ENCODE measurements at regions not wholly inside any gene's neighbourhood (a gene's known extent, or its start where the extent isn't known, plus 50 kb on each side); places are given as distances from the start of the nearest gene placed in this dataset.

- Histone ChIP-seq H3K36me3 (no peaks in the 10 kb centered on the region), H3K4me1 (peaks cover 0 to 7% of the 10 kb centered on the region in 2 donors), H3K9me3 (no peaks in the 10 kb centered on the region), H3K4me3 (no peak overlapping the region), H3K27me3 (no peaks in the 10 kb centered on the region), H3K27ac (peak overlapping the region; percentile 91 to 93)
- intact Hi-C loops (cut with DNase I; ENCODE audit: low total_unique reads), result loop anchor here (5.0 to 10.0 kb wide), 2 partner anchors 91 to 161 kb away; no protein-coding TSS in a partner anchor
- no peak for TF ChIP-seq POLR2A (IDR thresholded peaks at IDR 0.05)
- no peak for TF ChIP-seq CTCF (IDR thresholded peaks at IDR 0.05)
- no peak for DNase-seq
These were observed 75.6 kb upstream of the BCOR start for GRCh38 chrX:40173143-40174000.

GRCh38 chrX:40172401-40173142 is 74.8 kb upstream of the BCOR start:
- intact Hi-C loops (cut with DNase I; ENCODE audit: low total_unique reads), result loop anchor here (5.0 to 10.0 kb wide), 2 partner anchors 92 to 160 kb away; no protein-coding TSS in a partner anchor
- H3K9me3 ChIP-seq, result no peaks in the 10 kb centered on the region
- peak overlapping the region; percentile 30 to 36 for H3K4me3 ChIP-seq
- peak; percentile 61 to 68 for DNase-seq
- H3K27me3 ChIP-seq, result no peaks in the 10 kb centered on the region
- no peak for TF ChIP-seq POLR2A (IDR thresholded peaks at IDR 0.05)
- TF ChIP-seq CTCF (IDR thresholded peaks at IDR 0.05), result no peak
- peaks cover 0 to 7% of the 10 kb centered on the region in 2 donors for H3K4me1 ChIP-seq
- H3K27ac ChIP-seq, result peak overlapping the region; percentile 78 to 93
- no peaks in the 10 kb centered on the region for H3K36me3 ChIP-seq

GRCh38 chrX:40171513-40172400 is 74.0 kb upstream of the BCOR start:
- Histone ChIP-seq H3K4me1 (peaks cover 0 to 7% of the 10 kb centered on the region in 2 donors), H3K36me3 (no peaks in the 10 kb centered on the region), H3K9me3 (no peaks in the 10 kb centered on the region), H3K4me3 (peak overlapping the region; percentile 30 to 36), H3K27ac (peak overlapping the region; percentile 78 to 93), H3K27me3 (no peaks in the 10 kb centered on the region)
- DNase-seq, result peak in 1 of 2 donors; percentile 71
- TF ChIP-seq POLR2A (IDR thresholded peaks at IDR 0.05) (no peak), CTCF (IDR thresholded peaks at IDR 0.05) (peak in 1 of 4 experiments; percentile 5)
- intact Hi-C loops (cut with DNase I; ENCODE audit: low total_unique reads), result loop anchor here (5.0 to 10.0 kb wide), 2 partner anchors 93 to 159 kb away; no protein-coding TSS in a partner anchor

- H3K36me3 ChIP-seq, result no peaks in the 10 kb centered on the region
- peaks cover 0 to 7% of the 10 kb centered on the region in 2 donors for H3K4me1 ChIP-seq
- no peaks in the 10 kb centered on the region for H3K27me3 ChIP-seq
- peak overlapping the region; percentile 78 to 93 for H3K27ac ChIP-seq
- TF ChIP-seq POLR2A (IDR thresholded peaks at IDR 0.05), result no peak
- TF ChIP-seq CTCF (IDR thresholded peaks at IDR 0.05), result no peak
- intact Hi-C loops (cut with DNase I; ENCODE audit: low total_unique reads), result loop anchor here (5.0 to 10.0 kb wide), 2 partner anchors 94 to 159 kb away; no protein-coding TSS in a partner anchor
- peak overlapping the region; percentile 30 to 36 for H3K4me3 ChIP-seq
- peak; percentile 23 to 27 for DNase-seq
- no peaks in the 10 kb centered on the region for H3K9me3 ChIP-seq
These were observed 73.2 kb upstream of the BCOR start for GRCh38 chrX:40170830-40171512.

All from uterus (tissue), 3 donors.